Choroid plexus epithelial cell (primary cell): ENCODE measurements at regions not wholly inside any gene's neighbourhood (a gene's known extent, or its start where the extent isn't known, plus 50 kb on each side); places are given as distances from the start of the nearest gene placed in this dataset.

Experiments
- DNase-seq: peaks from one replicate; pipeline ENCODE4 v3.0.0-alpha.2; 2010; ENCODE audit warnings: low read depth
- H3K4me3 ChIP-seq: 2 replicates; pipeline ENCODE4 v1.5.1; 2011; ENCODE audit warnings: low read depth, mild to moderate bottlenecking, control low read depth, low read length, moderate library complexity
- TF ChIP-seq, protein P1 (sequence below): conservative IDR thresholded peaks from 2 replicates; pipeline ENCODE4 v1.5.1; 2011; ENCODE audit warnings: low read depth, mild to moderate bottlenecking, control low read depth, inconsistent platforms, low read length, moderate library complexity

- TF ChIP-seq, protein P1, sequence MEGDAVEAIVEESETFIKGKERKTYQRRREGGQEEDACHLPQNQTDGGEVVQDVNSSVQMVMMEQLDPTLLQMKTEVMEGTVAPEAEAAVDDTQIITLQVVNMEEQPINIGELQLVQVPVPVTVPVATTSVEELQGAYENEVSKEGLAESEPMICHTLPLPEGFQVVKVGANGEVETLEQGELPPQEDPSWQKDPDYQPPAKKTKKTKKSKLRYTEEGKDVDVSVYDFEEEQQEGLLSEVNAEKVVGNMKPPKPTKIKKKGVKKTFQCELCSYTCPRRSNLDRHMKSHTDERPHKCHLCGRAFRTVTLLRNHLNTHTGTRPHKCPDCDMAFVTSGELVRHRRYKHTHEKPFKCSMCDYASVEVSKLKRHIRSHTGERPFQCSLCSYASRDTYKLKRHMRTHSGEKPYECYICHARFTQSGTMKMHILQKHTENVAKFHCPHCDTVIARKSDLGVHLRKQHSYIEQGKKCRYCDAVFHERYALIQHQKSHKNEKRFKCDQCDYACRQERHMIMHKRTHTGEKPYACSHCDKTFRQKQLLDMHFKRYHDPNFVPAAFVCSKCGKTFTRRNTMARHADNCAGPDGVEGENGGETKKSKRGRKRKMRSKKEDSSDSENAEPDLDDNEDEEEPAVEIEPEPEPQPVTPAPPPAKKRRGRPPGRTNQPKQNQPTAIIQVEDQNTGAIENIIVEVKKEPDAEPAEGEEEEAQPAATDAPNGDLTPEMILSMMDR = no peak
- DNase-seq = peak; percentile 71
- no peak overlapping the region for H3K4me3 ChIP-seq
Measured at GRCh38 chrX:10021461-10022272, 54.5 kb downstream of the CLDN34 start.

DNA sequence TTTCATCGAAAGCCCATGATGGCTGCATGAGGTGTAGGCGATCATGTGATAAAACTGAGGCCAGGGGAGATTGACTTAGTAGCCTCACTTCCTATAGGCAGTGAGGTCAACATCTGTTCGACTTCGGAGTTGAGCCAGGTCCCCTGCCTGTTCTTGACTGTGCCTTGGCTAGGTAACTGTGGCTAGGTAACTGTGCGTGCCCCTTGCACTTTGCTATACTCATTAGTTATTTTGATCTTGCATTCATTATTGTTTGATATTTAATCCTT, 55.0 kb downstream of the CLDN34 start:
- TF ChIP-seq, protein P1 = no peak
- H3K4me3 ChIP-seq = no peak overlapping the region
- DNase-seq = no peak

- TF ChIP-seq, protein P1 = no peak
- peak; percentile 87 for DNase-seq
- H3K4me3 ChIP-seq = no peak overlapping the region
Measured at GRCh38 chrX:10022580-10023245, 55.6 kb downstream of the CLDN34 start.

DNA sequence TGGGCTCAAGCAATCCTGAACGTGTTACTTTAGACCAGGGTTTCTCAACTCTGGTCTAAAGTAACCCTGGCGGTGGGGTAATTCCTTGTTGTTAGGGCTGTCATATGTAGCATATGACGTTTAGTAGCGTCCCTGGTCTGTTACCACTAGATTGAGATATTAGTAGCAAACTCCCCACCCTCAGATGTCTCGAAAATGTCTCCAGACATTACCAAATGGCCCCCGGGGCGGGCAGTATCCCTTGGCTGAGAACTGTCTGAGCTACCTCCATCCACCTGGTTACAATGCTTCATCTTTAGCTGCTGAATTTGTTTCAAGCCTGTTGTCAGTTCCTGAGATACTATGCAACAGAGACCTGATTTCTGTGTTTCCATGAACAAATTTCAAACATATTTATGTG, 56.7 kb downstream of the CLDN34 start:
- TF ChIP-seq, protein P1 = no peak
- no peak for DNase-seq
- no peak overlapping the region for H3K4me3 ChIP-seq

DNA sequence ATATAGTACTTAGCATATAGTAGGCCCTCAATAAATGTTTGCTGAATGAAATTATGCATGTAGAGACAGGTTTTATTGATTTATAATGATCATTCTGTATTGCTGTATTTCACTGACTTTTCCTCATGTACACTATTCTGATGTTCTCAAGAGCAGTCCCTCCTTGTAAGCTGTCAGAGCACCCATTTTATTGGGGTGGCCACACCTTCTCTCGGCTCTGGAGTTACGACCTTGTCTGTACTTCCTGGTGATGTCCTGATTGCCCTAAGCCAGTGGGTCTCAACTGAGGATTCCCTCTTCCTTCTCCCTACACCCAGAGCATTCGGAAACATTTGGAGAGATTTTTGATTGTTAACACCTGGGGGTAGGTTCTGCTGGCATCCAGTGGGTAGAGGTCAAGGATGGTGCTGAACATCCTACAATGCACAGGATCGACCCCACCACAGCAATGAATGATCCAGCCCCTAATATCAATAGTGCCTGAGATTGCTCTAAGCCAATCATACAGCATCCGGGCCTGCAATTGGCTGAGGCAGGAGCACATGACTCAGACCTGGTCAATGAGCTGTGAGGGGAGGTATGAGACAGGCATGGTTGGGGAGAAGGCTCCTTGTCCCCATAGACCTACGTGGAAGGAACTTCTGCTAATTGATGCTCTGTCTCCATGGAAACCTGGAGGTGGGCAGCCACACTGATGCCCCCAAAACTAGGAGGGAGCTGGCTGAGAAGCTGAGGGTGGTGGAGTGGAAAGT, 58.8 kb downstream of the CLDN34 start:
- TF ChIP-seq, protein P1 = no peak
- H3K4me3 ChIP-seq = no peak overlapping the region
- no peak for DNase-seq

DNA sequence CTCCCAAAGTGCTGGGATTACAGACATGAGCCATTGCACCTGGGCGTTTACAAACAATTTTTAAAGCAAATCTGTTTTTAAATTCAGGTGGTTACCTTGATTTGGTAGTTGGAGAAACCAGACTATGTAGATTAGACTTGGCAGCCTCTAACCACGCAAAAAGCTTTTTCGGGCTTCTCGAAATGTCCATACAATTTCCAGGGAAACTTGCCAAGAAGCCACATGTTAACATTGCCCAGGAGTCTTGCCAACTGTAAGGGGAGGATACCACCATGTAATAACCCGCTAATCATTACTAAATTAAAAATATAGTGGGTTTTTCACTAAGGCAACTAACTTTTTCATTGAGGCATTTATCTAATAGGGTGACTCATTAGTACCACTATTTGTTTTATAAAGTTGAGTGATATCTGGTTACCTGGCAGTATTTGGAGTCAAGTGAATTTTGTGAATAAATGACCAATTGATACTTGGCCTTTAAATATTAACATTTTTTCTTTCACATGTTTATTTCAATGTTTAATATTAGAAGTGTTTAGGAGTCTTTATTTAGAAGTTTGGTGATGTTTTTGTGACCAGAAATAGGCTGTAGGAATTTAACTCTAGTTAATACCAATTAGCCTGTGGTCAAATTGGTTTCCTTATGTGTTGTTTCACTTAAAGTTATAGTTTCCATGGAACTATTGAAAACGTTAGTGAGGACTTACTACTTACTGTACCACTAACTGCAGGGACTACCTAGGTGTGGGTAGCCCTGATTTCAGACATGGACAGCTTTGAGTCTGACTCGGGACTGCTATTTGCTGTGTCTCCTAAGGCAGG, 61.3 kb downstream of the CLDN34 start:
- H3K4me3 ChIP-seq = no peak overlapping the region
- TF ChIP-seq, protein P1 = no peak
- DNase-seq = no peak
